ENCODE measurements at regions not wholly inside any gene's neighbourhood (a gene's known extent, or its start where the extent isn't known, plus 50 kb on each side); places are given as distances from the start of the nearest gene placed in this dataset.

GRCh38 chr3:35275768-35276167 lies 363.6 kb upstream of the ARPP21 start:
- Histone ChIP-seq H3K9me3 (peaks cover 0 to 24% (median 3%) of the 10 kb centered on the region in 12 donors), H3K36me3 (no peaks in the 10 kb centered on the region), H3K4me3 (no peak overlapping the region), H3K27me3 (no peaks in the 10 kb centered on the region), H3K4me1 (no peaks in the 10 kb centered on the region), H3K27ac (no peak overlapping the region)
- WGBS, 4 donors: 81 to 96% (median 93%) methylated on average over 2 of the region's 2 CpGs
- ATAC-seq (no peak), DNase-seq (no peak)
- intact Hi-C loops (cut with DNase I): no loop called here
- TF ChIP-seq POLR2A (IDR thresholded peaks at IDR 0.05): no peak
- TF ChIP-seq CTCF (IDR thresholded peaks at IDR 0.05): no peak

DNA sequence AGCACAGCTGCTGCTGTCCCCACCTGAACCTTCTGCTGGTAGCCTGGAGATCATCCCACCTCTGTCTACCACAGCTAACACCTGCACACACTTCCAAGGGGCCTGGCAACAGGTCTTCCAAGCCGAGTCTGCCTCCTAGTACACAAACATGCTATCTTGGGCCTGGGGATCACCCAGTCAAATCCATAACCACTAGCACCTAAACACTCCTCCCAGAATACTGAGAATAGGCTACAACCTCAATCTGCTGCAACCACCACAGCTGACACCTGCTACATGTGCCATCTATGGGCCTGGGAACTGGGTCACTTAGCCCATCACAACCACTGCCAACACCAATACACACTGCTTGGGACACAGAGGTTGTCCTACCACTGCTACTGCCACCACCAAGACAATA lies 362.8 kb upstream of the ARPP21 start:
- ATAC-seq (no peak), DNase-seq (no peak)
- WGBS, 4 donors: 67 to 85% (median 78%) methylated on average over 1 of the region's 1 CpG
- Histone ChIP-seq H3K4me3 (no peak overlapping the region), H3K27ac (no peak overlapping the region), H3K4me1 (no peaks in the 10 kb centered on the region), H3K36me3 (no peaks in the 10 kb centered on the region), H3K9me3 (peaks cover 0 to 32% (median 3%) of the 10 kb centered on the region in 12 donors), H3K27me3 (no peaks in the 10 kb centered on the region)
- TF ChIP-seq CTCF (IDR thresholded peaks at IDR 0.05): no peak
- no peak for TF ChIP-seq POLR2A (IDR thresholded peaks at IDR 0.05)
- intact Hi-C loops (cut with DNase I): no loop called here

- H3K27me3 ChIP-seq: no peaks in the 10 kb centered on the region
- ATAC-seq: no peak
- no peaks in the 10 kb centered on the region for H3K9me3 ChIP-seq
- no peak overlapping the region for H3K4me3 ChIP-seq
- WGBS, 4 donors: 74 to 82% (median 79%) methylated on average over 4 of the region's 4 CpGs
- TF ChIP-seq POLR2A (IDR thresholded peaks at IDR 0.05) (no peak), CTCF (IDR thresholded peaks at IDR 0.05) (no peak)
- no peak overlapping the region for H3K27ac ChIP-seq
- H3K36me3 ChIP-seq: no peaks in the 10 kb centered on the region
- H3K4me1 ChIP-seq: no peaks in the 10 kb centered on the region
- DNase-seq: no peak
- intact Hi-C loops (cut with DNase I): no loop called here
Measured at GRCh38 chr3:35291471-35292236, 347.7 kb upstream of the ARPP21 start.

DNA sequence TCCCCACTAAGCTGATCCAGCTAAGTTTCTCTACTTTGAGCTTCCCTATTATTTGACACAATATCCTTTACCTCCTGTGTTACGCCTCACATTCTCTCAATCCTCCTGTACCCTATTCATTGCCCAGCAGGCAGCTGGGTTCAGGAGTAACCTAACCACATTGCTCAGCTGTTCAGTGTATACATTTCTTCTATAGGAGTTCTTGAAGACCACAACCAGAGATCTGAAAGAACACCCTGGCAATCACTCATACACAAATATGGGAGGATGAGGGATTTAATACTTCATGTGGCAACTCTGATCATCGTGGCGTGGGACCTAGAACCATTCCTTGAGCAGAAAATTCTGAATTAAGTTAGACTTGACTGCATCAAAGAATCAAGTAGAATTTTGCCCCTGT lies 346.8 kb upstream of the ARPP21 start:
- Histone ChIP-seq H3K36me3 (no peaks in the 10 kb centered on the region), H3K27ac (no peak overlapping the region), H3K4me1 (no peaks in the 10 kb centered on the region), H3K4me3 (no peak overlapping the region), H3K27me3 (no peaks in the 10 kb centered on the region), H3K9me3 (no peaks in the 10 kb centered on the region)
- intact Hi-C loops (cut with DNase I): no loop called here
- WGBS, 4 donors: 93 to 97% (median 96%) methylated on average over 3 of the region's 3 CpGs
- ATAC-seq (no peak), DNase-seq (no peak)
- TF ChIP-seq CTCF (IDR thresholded peaks at IDR 0.05) (no peak), POLR2A (IDR thresholded peaks at IDR 0.05) (no peak)
